NCI-H2029 treated with DMSO at 0.1 percent for 48 hours (cell line): ENCODE measurements at regions not wholly inside any gene's neighbourhood (a gene's known extent, or its start where the extent isn't known, plus 50 kb on each side); places are given as distances from the start of the nearest gene placed in this dataset.

Experiments
- DNase-seq: peaks from one replicate; lab custom pipeline; 2025; lab: John Stamatoyannopoulos, UW

GRCh38 chr7:41294556-41295454 is 408.1 kb downstream of the INHBA start:
- no peak for DNase-seq

DNA sequence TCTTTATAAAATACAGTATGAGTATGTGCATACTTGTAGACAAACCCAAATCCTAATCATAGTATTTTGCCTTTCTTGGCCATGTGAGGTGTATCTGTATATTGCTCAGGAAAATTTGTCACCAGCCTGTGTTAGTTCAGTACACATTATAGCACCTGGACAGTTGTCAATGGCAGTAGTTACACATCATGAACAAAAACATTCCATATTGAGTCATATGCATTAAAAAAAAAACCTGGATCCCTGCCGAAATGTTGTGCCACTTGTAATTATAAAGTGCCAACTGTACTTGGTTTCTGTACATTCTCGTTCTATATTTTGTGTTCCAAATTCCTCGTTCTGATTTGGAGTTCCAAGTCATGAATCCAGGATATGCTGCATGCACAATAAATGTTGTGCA is 410.4 kb downstream of the INHBA start:
- DNase-seq: no peak

- no peak for DNase-seq
Measured at GRCh38 chr7:41287559-41288335, 415.1 kb downstream of the INHBA start.

- DNase-seq: no peak
Measured at GRCh38 chr7:41280491-41280890, 422.4 kb downstream of the INHBA start.

DNA sequence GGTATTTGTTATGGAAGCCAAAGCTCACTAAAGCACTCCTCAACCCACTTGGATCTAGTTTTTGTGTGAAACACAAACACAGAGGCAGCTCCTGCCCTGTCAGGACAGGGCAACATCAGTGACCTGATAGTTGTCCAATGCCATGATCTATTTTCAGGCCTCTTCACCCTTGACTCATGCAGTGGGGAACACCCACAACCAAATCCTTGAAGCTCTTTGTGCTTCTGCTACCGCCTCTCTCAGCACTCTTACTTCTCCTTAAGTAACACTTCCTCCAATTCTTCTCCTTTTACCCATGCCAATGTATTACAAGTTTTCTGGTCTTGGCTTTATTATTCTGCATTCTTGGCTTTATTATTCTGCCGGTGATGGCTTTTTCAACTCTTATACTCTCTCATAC is 425.3 kb downstream of the INHBA start:
- no peak for DNase-seq

GRCh38 chr7:41275255-41275654 is 427.6 kb downstream of the INHBA start:
- DNase-seq: no peak

DNA sequence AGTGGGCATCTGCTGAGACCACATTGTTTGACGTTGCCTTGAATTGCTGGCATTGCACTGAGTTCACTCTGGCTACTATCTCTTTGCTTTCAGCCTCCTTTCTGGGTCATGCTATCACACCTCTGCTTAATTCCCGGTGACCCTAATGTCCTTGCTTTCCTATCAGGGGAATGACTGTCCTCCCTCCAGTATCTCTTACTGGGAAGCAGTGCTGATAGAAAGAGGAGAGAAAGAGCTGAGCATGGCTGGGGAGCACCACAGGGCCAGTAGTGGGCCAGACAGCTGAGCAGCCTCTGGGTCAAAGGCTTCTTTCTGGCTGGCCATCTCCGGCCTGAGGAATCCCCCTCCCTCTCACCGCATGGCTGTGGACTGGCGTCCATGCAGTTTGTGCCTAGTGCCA is 428.7 kb downstream of the INHBA start:
- DNase-seq: no peak

GRCh38 chr7:41272664-41273063 is 430.2 kb downstream of the INHBA start:
- DNase-seq: no peak

DNA sequence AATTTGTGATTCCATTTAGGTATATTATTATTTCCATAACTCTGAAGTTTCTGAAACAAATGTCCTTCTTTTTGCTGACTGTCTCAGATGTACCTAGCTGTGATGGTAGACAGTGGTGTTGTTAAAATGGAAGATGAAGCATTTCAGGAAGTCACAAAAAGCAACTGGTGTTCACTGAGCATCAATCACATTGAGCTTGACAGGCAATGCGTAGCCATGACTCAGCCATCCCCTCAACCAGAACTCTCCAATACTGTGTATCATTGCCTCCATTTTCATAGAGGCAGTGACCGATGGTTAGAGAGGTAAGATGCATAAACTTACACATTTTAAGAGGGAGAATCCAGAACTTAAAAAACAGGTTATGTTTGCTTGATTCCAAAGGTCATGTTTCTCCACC is 434.0 kb downstream of the INHBA start:
- no peak for DNase-seq

DNA sequence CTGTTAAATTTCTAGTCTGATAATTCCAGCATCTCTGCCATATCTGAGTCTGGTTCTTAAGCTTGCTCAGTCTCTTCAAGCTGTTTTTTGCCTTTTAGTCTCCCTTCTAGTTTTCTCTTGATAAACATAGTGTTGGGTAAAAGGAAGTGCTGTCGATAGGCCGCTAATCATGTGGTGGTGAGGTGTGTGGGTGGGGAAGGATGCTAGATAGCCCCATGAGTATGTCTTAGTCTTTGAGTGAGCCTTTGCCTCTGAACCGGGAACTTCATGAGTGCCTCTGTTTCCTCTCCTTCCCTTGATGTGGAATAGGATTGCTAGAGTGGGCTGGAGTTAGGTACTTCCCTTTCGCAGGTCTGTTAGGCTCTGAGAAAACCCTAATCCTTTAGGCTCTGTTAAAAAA is 441.8 kb downstream of the INHBA start:
- DNase-seq: no peak

DNA sequence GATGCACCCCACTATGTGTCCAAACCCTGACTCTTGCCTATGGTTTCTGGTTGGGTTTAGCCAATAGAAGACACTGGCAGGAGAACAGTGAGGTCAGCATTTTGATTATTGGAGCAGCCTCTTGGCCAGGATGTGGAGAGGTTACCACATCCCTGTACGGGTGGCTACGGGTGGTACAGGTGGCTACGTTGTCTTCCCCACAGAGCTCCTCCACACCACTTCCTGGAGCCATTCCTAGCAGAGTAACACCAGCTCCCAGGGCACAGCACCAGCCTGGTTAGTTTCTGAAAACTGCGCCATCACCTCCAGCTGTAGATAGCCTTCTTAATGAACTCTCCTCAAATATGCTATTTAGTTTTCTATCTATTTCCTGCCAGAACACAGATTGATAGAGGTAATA is 445.2 kb downstream of the INHBA start:
- no peak for DNase-seq

- DNase-seq: no peak
Measured at GRCh38 chr7:41256186-41256945, 446.5 kb downstream of the INHBA start.

GRCh38 chr7:41255716-41256115 is 447.2 kb downstream of the INHBA start:
- no peak for DNase-seq

- DNase-seq: no peak
Measured at GRCh38 chr7:41255113-41255512, 447.8 kb downstream of the INHBA start.

DNA sequence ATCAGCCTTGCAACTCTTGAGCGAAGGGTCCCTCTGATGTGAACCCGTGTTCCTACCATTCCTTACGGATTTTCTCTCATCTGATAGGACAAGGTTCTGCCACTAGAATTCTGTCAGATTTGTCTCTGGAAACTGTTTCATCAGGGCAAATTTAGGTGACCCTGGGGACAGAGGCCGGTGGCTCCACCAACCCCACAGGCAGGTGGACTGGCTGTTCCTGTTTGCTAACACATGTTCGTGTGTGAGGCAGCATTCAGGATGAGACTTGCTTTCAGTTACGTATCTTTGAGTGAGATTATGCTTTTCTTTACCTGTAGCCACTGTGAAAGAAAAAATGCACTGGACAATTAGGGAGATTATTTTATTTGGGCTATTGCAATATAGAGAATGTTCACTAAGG is 449.9 kb downstream of the INHBA start:
- no peak for DNase-seq

DNA sequence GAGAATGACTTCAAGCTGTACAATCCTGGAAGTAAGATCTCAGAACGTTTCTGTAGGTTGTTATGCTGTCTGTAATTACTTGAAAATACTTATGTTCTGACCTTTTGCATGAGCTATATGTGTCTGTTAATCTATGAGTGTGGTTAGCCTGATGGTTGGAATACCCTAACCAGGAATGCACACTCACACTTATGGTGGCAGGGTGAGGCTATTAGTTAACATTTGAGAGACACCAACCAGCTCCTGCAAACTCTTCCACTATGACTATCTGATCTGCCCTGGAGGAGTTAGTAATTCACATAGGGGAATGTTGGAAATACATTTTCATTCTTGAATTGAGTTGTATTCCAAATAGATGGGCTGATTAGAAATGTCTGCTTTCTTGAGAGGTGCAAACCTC is 450.3 kb downstream of the INHBA start:
- DNase-seq: no peak

GRCh38 chr7:41247143-41247865 is 455.6 kb downstream of the INHBA start:
- no peak for DNase-seq

GRCh38 chr7:41245916-41246315 is 457.0 kb downstream of the INHBA start:
- no peak for DNase-seq

DNA sequence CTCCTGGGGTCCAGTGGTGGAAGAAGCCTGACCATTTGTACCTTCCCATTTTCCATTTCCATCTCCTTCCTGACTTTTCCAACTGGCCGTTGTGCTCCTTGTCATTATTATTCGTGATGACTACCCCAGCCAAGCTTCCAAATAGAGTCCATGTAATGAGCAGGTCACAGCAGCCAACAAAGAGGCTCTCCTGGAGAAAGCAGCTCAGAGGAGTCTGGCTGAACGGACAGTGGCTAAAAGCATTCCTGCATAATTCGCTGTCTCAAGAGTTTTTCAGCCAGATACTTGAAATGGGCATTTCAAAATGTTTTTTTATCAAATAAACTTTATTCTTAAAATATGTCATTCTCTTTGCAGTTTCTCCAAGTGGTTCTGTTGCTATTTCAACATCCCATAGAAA is 458.6 kb downstream of the INHBA start:
- no peak for DNase-seq

DNA sequence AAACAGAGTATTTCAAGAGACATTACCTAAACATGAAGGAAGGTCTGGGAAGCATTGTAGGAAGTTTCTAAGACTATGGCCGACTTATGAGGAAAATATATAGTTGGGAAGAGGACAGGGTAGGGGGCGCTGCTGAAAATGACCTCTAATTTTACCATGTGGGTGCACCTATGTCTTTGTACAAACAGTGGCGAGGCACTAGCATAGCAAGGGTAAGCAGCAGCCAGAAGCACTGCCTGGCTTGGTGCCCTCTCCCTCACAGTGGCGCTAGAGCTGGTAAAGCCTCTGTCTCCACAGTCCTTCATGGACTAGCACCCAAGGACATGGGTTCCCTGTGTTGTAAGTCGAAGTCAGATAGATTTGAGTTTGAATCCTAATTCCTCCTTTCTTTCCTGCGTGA is 461.2 kb downstream of the INHBA start:
- DNase-seq: no peak

- DNase-seq: no peak
Measured at GRCh38 chr7:41239596-41239995, 463.3 kb downstream of the INHBA start.

DNA sequence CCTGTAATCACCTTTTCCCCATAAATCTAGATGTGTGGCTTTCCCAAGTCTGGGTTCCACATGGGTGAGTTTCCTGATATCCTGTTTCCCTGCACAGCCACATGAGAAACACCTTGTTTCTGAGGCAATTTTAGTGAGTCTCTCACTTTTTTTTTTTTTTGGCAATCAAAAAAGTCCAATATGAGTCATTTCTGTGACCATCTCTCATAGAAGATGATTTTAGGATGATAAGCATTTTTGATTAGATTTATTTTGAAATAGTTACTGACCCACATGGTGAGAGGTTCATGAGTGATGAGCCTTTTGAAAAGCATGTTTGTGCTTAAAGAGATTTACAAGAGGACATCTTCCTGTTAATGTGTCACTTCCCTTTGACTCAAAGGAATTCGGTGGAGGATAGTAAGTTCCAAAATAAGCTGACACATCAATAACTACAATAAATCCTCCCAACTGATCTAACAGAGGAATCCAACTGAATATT is 464.0 kb downstream of the INHBA start:
- no peak for DNase-seq
